HG03095 (cell line): ENCODE measurements at regions not wholly inside any gene's neighbourhood (a gene's known extent, or its start where the extent isn't known, plus 50 kb on each side); places are given as distances from the start of the nearest gene placed in this dataset.
"Not testable (repeated sequence)": the region's sequence is repeated elsewhere in the genome, so short reads cannot be mapped to it uniquely, and the experiment has no call there.

Experiments used
- ATAC-seq: cut with Tn5 transposase; IDR thresholded peaks from one replicate; pipeline ENCODE4 v1.9.1; 2021; ENCODE audit warnings: moderate library complexity; ENCODE audit not compliant: unreplicated experiment

DNA sequence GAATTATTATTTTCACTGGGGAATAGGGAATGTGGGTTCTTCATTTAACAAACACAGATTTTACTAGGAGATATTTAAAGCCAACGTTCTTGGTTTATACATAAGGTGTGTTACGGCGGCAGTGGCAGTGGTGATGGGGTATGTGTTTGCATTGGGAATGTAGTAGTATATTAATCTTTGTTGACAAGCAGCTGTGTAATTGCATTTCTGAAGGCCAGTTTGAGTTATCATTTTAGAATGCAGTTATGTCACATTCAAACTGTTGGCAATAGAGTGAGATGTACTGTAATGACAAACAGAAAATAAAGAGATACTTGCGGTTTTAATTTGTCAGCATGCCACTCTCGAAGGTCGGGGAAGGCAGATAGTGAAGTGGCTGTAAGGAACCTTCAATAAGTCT, 628.6 kb upstream of the POM121L12 start:
- no peak for ATAC-seq

DNA sequence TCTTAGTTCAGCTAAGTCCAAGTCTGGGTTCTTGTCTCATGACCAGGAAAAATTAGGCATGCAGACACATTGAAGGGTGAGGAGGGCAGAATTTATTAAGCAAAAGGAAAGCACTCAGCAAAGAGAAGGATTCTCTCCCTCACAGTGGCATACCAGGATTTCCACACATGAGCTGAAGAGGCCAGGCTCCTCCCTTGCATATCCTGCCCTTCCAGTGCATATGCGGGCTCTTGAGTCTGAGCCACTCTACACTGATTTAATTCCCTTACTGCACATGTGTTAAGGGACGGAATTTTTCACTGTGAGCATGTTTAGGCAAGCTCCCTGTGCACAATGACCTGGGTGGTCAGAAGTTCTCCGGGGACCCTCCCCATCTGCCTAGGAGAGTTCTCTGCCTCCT, 652.7 kb upstream of the POM121L12 start:
- no peak for ATAC-seq

- ATAC-seq, result no peak
These were observed 665.5 kb upstream of the POM121L12 start for GRCh38 chr7:52369922-52370321.

- ATAC-seq, result no peak
These were observed 670.1 kb upstream of the POM121L12 start for GRCh38 chr7:52365349-52365748.

- ATAC-seq, result no peak
These were observed 672.9 kb upstream of the POM121L12 start for GRCh38 chr7:52362521-52362920.

DNA sequence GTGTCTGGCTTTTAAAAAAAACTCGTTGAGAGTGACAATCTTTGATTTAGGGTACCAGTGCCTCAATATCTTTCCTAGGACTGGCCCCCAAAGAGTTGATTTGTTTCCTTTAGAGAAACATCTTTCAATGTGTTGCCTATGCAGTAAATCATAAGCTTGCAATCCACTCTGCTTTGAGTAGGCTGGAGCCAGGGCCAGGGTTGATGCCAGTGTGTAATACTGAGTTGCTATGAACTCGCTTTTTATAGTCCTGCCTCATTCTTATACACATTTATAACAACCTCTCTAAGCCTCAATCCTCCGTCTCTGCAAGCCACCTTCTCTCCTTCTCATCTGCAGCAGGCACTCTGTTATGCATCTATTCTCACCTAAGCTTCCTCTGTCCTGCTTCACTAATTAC, 674.9 kb upstream of the POM121L12 start:
- no peak for ATAC-seq

DNA sequence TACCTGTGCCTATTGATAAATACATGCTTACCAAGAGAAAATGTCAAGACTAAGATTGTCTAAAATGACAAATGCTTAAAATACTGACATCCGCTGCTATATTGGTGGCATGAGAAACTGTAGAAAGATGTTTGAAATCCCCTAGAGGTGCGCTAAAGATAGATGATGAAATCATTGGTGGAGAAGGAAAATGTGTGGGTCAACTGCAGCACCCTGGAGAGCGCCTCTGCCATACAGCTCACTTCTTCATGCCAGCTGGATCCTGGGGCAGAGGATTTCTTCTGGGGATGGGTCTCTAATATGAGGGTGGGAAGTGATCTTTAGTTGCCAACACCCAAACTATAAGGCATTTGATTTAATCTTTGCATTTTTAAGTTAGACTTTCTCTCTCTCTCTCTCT, 680.4 kb upstream of the POM121L12 start:
- ATAC-seq, result no peak

- no peak for ATAC-seq
These were observed 683.1 kb upstream of the POM121L12 start for GRCh38 chr7:52352013-52352981.

GRCh38 chr7:52344015-52344414, 691.4 kb upstream of the POM121L12 start:
- no peak for ATAC-seq

DNA sequence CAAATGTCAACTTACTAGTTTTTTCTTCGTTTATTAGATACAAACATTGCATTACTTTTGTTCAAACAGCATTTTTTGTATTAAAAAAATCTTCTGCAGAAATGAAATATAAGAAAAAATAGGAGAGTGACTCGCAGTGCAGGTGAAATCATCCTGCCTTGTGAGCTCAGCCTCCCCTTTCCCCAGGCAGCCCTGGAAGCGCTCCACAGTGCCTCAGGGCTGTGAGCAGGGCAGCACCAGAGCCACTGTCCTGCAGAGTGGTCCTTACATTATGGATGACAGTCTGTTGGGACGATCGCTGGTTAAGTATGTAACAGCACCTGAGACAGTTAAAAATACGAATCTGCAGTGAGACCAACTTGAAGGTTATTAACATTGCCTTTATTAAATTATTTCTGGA, 695.4 kb upstream of the POM121L12 start:
- ATAC-seq, result no peak

DNA sequence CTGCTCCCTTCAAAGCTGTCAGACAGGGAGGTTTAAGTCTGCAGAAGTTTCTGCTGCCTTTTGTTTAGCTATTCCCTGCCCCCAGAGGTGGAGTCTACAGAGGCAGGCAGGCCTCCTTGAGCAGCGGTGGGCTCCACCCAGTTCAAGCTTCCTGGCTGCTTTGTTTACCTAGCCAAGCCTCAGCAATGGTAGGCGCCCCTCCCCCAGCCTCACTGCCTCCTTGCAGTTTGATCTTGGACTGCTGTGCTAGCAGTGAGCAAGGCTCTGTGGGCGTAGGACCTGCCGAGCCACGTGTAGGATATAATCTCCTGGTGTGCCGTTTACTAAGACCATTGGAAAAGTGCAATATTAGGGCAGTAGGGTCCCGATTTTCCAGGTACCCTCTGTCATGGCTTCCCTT, 707.1 kb upstream of the POM121L12 start:
- not testable (repeated sequence) for ATAC-seq

DNA sequence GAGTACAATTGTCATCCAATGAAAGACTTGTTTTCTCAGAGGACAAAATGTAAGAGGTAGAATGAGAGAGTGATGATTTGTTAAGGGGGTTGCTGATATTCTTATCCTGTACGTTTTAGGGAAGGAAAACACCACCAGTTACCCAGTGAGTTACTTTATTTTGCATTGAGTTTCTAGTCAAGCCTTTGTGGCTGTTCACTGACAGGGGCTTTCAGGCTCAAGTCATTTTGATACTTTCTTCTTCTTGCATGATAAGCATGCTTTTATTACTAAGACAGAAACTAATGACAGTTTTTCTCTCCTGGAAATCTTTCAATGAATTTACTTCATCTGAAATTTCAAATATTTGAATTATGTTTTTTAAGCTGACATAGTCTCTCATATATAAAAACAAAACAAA, 710.2 kb upstream of the POM121L12 start:
- ATAC-seq, result no peak

DNA sequence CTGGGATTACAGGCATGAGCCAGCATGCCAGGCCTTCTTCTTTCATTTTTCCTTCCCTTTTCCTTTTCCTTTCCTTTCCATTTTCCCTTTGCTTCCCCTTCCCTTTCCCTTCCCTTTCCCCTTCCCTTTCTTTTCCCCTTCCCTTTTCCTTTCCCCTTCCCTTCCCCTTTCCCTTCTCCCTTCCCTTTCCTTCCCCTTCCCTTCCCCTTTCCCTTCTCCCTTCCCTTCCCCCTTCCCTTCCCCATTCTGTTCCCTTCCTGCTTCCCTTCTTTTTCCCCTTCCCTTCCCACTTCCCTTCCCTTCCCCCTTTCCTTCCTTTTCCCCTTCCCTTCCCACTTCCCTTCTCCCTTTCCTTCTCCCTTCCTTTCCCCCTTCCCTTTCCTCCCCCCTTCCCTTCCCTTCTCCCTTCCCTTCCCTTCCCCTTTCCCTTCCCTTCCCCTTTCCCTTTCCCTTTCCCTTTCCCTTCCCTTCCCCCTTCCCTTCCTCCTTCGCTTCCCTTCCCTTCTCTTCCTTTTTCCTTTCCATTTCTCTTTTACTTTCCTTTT, 712.2 kb upstream of the POM121L12 start:
- no peak for ATAC-seq

- no peak for ATAC-seq
These were observed 714.8 kb upstream of the POM121L12 start for GRCh38 chr7:52320610-52321009.

- no peak for ATAC-seq
These were observed 717.5 kb upstream of the POM121L12 start for GRCh38 chr7:52317921-52318320.

DNA sequence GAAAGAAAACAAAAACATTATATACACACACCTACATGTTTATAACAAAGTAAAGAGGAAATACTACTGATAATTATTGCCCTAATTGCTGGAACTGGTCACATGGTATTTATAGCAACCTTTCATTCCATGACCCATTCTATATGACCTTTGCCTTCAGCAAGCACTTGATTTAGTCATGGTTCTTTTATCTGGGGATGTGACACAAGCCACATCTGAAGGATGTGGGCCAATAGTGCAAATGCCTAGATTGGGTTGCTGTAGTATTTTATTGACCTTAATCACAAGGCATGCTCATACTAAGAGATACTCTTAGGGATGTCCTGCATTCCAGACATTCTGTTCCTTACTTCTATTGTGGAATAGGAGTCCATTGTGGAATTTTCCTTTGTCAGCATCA, 723.5 kb upstream of the POM121L12 start:
- no peak for ATAC-seq

DNA sequence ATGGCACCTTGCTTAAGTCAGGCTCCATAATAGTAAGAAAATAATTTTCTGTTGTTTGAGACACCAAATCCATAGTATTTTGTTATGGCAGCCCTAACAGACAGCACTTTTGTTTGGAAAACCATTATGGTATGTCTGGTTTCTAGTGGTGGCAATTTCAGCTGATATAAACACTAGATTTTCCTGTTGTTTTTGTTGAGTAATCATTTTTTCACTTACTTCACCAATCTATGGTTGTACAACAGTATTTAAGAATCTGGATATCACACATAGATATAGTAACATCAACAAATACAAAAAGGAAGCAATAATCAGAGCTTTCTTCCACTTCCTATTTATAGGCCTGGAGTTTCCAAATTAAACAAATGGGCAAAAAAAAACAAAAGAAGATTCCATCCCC, 725.8 kb upstream of the POM121L12 start:
- ATAC-seq, result no peak

- ATAC-seq, result no peak
These were observed 732.5 kb upstream of the POM121L12 start for GRCh38 chr7:52302765-52303520.

DNA sequence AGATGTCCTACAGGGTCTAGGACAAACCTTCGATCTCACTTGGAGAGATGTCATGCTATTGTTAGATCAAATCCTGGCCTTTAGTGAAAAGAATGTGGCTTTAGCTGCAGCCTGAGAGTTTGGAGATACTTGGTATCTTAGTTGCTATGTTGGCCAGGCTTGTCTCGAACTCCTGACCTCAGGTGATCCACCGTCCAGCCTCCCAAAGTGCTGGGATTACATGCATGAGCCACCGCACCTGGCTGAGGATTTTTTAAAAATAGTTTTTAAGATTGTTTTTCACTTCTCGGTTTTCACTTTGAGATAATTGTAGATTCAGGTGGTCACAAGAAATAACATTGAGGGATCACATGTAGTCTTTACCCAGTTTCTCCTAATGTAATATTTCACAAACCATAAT, 738.3 kb upstream of the POM121L12 start:
- ATAC-seq, result no peak

DNA sequence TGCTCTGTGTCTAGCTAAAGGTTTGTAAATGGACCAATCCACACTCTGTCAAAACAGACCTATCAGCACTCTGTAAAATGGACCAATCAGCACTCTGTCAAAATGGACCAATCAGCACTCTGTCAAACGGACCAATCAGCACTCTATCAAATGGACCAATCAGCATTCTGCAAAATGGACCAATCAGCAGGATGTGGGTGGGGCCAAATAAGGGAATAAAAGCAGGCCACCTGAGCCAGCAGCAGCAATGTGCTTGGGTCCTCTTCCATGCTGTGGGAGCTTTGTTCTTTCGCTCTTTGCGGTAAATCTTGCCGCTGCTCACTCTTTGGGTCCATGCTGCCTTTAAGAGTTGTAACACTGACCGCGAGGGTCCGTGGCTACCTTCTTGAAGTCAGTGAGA, 740.5 kb upstream of the POM121L12 start:
- ATAC-seq, result no peak

DNA sequence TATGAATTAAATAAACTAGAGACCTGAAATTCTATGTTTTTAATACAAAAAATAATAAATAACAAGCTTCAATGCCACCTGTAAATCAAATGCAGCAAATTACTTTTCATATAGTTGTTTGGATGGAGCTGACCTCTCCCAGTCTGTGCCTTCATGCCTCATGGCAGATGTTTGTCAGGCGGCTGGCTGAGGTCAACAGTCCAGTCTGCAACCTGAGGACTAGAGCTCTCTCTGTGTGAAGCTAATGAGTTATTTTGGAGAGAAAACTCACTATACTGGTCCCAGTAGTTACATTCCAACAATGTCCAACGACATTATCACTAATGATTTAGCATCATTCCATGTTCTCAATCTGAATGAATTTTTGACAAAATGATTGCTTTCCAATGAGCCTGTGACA, 746.2 kb upstream of the POM121L12 start:
- ATAC-seq, result no peak

DNA sequence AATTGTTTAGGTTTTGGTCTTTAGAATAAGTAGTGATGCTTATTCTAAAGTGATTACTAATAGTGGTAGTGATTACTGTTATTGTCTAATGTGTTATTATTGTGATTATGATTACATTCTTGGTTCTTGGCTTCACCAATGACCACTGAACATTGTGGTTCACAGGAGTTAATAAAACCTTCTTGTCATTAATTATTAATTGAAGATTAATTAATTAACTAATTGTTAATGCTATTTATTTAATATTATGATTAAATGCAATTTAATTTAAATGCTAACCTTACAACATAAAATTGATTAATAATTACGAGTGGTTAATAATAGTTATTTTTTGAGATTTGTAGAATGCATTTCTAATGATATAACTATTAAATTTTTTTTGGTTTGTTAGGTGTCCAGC, 747.7 kb upstream of the POM121L12 start:
- no peak for ATAC-seq
